ENCODE measurements at regions not wholly inside any gene's neighbourhood (a gene's known extent, or its start where the extent isn't known, plus 50 kb on each side); places are given as distances from the start of the nearest gene placed in this dataset.

DNA sequence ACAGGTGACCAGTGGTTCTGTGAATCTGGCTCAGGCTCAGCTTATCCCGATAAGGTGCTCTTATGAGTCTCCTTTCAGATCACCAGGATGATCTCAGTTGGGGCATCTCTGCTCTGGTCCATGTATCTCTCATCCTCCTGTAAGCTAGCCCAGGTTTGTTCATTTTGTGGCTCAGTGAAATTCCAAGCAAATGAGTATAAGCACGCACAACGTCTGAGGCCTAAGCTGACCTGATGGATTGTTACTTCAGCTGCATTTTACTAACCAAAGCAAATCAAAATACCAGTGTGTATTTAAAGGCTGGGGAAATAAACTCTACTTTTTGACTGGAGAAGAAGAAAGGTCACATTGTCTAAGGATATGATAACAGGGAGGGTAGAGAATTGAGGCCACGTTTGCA is 551.0 kb upstream of the BTBD3 start:
- H2BK5ac ChIP-seq (ENCODE audit: low read depth, low read length, poor library complexity, severe bottlenecking) = peak overlapping the region; percentile 85
- H4K20me1 ChIP-seq (ENCODE audit: insufficient read depth, low read length) = no peaks in the 10 kb centered on the region
- H2BK20ac ChIP-seq (ENCODE audit: low read depth, low read length) = peak overlapping the region; percentile 71
- H3K4me1 ChIP-seq (ENCODE audit: control insufficient read depth, insufficient read depth, low read length) = peaks cover 5% of the 10 kb centered on the region; the same call in 1 of the 2 replicates
- H3K27me3 ChIP-seq (ENCODE audit: control insufficient read depth, insufficient read depth, low read length) = no peaks in the 10 kb centered on the region
- no peak overlapping the region for H3K23ac ChIP-seq (ENCODE audit: low read depth, low read length)
- H3K56ac ChIP-seq (ENCODE audit: extremely low read depth, insufficient read depth, low read length) = no peak overlapping the region
- dilution Hi-C loops (cut with HindIII; ENCODE audit: low sequenced_read_pairs, unreplicated experiment) = no loop called here
- H3K9ac ChIP-seq (ENCODE audit: low read depth, low read length) = no peak overlapping the region
- no peak overlapping the region for H3K4me2 ChIP-seq (ENCODE audit: low read depth, low read length)
- ATAC-seq (ENCODE audit: low read depth) (peak; percentile 92), DNase-seq (peak; percentile 96)
- no peak overlapping the region for H2BK15ac ChIP-seq (ENCODE audit: low read depth, low read length)
- no peaks in the 10 kb centered on the region for H3K79me1 ChIP-seq (ENCODE audit: low read depth in 1 of 2, low read length in 2 of 2)
- no TSS peak for BruUV-seq (replicated peaks)
- H2AK5ac ChIP-seq (ENCODE audit: low read depth, low read length) = no peak overlapping the region
- no peaks in the 10 kb centered on the region for H3K9me3 ChIP-seq (ENCODE audit: control insufficient read depth, insufficient read depth, low read length)
- intact Hi-C loops (cut with micrococcal nuclease) = no loop called here
- H3K4me3 ChIP-seq (ENCODE audit: insufficient read depth, low read depth, low read length) = no peak overlapping the region
- H3K9me1 ChIP-seq (ENCODE audit: insufficient read depth, low read length) = peaks cover 10% of the 10 kb centered on the region
- 0 out of 2 replicates have a peak overlapping the region, but pooled peaks have one; percentile 49 for H4K91ac ChIP-seq (ENCODE audit: insufficient read depth, low read depth, low read length)
- H4K8ac ChIP-seq (ENCODE audit: low read depth in 2 of 2, low read length in 2 of 2) = 0 out of 4 replicates have a peak overlapping the region, but pooled peaks of 1 of the 2 experiments have one; percentile 23
- 86% methylated on average over 1 of the region's 4 CpGs; no CpG with 5 or more reads in 1 of the 2 experiments for WGBS, 2 experiments (ENCODE audit: extremely low coverage in 2 of 2, insufficient read length in 1 of 2)
- ChIA-PET POLR2A (ENCODE audit: unreplicated experiment) (no interaction called here), CTCF (no interaction called here)
- H3K14ac ChIP-seq (replicated peaks; ENCODE audit: low read depth, low read length) = no peak overlapping the region
- H4K5ac ChIP-seq (ENCODE audit: low read depth, low read length) = no peak overlapping the region
- H3K4ac ChIP-seq (ENCODE audit: low read depth, low read length) = peak overlapping the region; percentile 46; the same call in 1 of the 2 replicates
- no peak overlapping the region for H2AFZ ChIP-seq (replicated peaks; ENCODE audit: low read length, poor library complexity)
- H2AK9ac ChIP-seq (replicated peaks; ENCODE audit: low read depth, low read length, poor library complexity) = no peak overlapping the region
- H3K27ac ChIP-seq (ENCODE audit: insufficient read depth, low read length) = peak overlapping the region; percentile 28; the same call in 1 of the 2 replicates
- no peaks in the 10 kb centered on the region for H3K36me3 ChIP-seq (ENCODE audit: control insufficient read depth, insufficient read depth, low read length)
- H3K18ac ChIP-seq (ENCODE audit: low read depth, low read length) = peak overlapping the region; percentile 7; the same call in 1 of the 2 replicates
- in situ Hi-C loops (cut with MboI; ENCODE audit: low sequenced_read_pairs) = no loop called here
- H2BK120ac ChIP-seq (ENCODE audit: low read depth, low read length) = peak overlapping the region; percentile 68; the same call in 1 of the 2 replicates
- TF ChIP-seq SMC3 (IDR thresholded peaks at IDR 0.05; ENCODE audit: low read depth, low read length) = no peak
- TF ChIP-seq RCOR1 (IDR thresholded peaks at IDR 0.05; ENCODE audit: insufficient replicate concordance, low read length) = peak; percentile 50
